ENCODE measurements at regions not wholly inside any gene's neighbourhood (a gene's known extent, or its start where the extent isn't known, plus 50 kb on each side); places are given as distances from the start of the nearest gene placed in this dataset.
A peak's percentile ranks its signal among the peaks of the same experiment; 100 is the strongest.
"Not testable (repeated sequence)": the region's sequence is repeated elsewhere in the genome, so short reads cannot be mapped to it uniquely, and the experiment has no call there.

GRCh38 chr4:49155270-49155669 is 169.2 kb downstream of the CWH43 start:
- 76% methylated on average over 7 of the region's 7 CpGs for WGBS
- H3K27me3 ChIP-seq (ENCODE audit: insufficient read depth, low read length); H3K9ac ChIP-seq (ENCODE audit: low read depth, low read length); H3K4me1 ChIP-seq (ENCODE audit: insufficient read depth, low read length); H3K27ac ChIP-seq (ENCODE audit: low read depth, low read length); H3K36me3 ChIP-seq (ENCODE audit: insufficient read depth, low read length): not testable (repeated sequence)
- peak overlapping the region; percentile 1; the same call in 1 of the 2 replicates for H3K4me3 ChIP-seq (ENCODE audit: low read length)
- H3K9me3 ChIP-seq (ENCODE audit: insufficient read depth, low read depth, low read length): peaks cover 79% of the 10 kb centered on the region

DNA sequence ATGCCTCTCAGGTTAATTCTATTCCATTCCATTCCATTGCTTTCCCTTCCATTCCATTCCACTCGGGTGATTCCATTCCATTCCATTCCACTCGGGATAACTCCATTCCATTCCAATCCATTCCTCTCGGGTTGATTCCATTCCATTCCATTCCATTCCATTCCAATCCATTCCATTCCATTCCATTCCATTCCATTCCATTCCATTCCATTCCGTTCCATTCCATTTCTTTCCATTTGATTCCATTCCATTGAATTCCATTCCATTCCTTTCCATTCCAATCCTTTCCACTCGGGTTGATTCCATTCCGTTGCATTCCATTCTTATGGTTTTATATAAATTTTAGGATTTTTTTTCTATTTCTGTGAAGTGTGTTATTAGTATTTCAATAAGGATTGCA is 170.2 kb downstream of the CWH43 start:
- not testable (repeated sequence) for H3K9ac ChIP-seq (ENCODE audit: low read depth, low read length); H3K27ac ChIP-seq (ENCODE audit: low read depth, low read length); H3K36me3 ChIP-seq (ENCODE audit: insufficient read depth, low read length); H3K27me3 ChIP-seq (ENCODE audit: insufficient read depth, low read length); H3K4me1 ChIP-seq (ENCODE audit: insufficient read depth, low read length)
- peak overlapping the region; percentile 22; the same call in 1 of the 2 replicates for H3K4me3 ChIP-seq (ENCODE audit: low read length)
- H3K9me3 ChIP-seq (ENCODE audit: insufficient read depth, low read depth, low read length): peaks cover 69% of the 10 kb centered on the region
- WGBS: 79% methylated on average over 5 of the region's 6 CpGs

GRCh38 chr4:49157630-49158029 is 171.6 kb downstream of the CWH43 start:
- not testable (repeated sequence) for H3K27ac ChIP-seq (ENCODE audit: low read depth, low read length)

DNA sequence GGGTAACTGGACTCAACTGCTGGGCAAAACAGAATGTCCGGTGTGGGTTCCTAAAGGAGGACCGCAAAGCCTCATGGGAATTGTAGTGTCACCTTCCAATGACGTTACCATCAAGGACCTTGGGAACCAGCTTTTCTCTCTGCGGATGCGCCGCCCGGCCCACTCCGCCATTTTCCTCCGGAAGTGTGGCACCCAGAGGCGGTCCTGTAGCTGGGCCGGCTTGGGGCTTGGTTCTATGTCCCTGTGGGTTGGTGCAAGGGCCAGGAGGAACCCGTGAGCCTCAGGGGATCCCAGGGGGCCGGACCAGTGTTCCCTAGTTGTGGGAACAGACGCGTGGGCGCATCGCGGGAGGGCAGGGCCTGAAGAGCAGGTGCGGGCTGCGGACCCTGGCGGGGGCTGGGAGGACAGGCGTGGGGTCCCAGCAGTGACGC is 175.1 kb downstream of the CWH43 start:
- not testable (repeated sequence) for H3K36me3 ChIP-seq (ENCODE audit: insufficient read depth, low read length); H3K4me3 ChIP-seq (ENCODE audit: low read length); H3K27ac ChIP-seq (ENCODE audit: low read depth, low read length); H3K27me3 ChIP-seq (ENCODE audit: insufficient read depth, low read length); H3K4me1 ChIP-seq (ENCODE audit: insufficient read depth, low read length); H3K9ac ChIP-seq (ENCODE audit: low read depth, low read length)
- 92% methylated on average over 23 of the region's 23 CpGs for WGBS
- H3K9me3 ChIP-seq (ENCODE audit: insufficient read depth, low read depth, low read length): peaks cover 21% of the 10 kb centered on the region

More at GRCh38 chr4:49157630-49158029, 171.6 kb downstream of the CWH43 start:
- H3K4me1 ChIP-seq (ENCODE audit: insufficient read depth, low read length); H3K27me3 ChIP-seq (ENCODE audit: insufficient read depth, low read length); H3K9ac ChIP-seq (ENCODE audit: low read depth, low read length); H3K36me3 ChIP-seq (ENCODE audit: insufficient read depth, low read length): not testable (repeated sequence)
- WGBS: 53% methylated on average over 1 of the region's 2 CpGs
- Histone ChIP-seq H3K9me3 (ENCODE audit: insufficient read depth, low read depth, low read length) (peaks cover 56% of the 10 kb centered on the region), H3K4me3 (ENCODE audit: low read length) (0 out of 2 replicates have a peak overlapping the region, but pooled peaks have one; percentile 12)

DNA sequence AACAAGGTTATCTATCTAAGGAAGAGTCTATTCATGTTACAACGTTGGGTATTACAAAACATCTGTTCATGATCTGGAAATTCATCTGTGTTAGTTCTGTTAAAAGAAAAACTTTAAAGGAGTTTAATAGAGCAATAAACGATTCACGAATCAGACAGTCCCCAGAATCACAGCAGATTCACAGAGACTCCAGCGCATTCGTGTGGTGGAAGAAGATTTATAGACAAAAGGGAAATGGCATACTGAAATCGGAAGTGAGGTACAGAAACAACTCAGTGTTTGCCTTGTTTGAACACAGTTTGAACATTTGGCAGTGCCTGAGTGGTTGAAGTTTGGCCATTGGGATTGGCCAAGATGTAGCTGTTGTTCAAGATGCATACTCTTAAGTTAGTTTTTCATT is 178.8 kb downstream of the CWH43 start:
- not testable (repeated sequence) for H3K4me3 ChIP-seq (ENCODE audit: low read length); H3K36me3 ChIP-seq (ENCODE audit: insufficient read depth, low read length); H3K27me3 ChIP-seq (ENCODE audit: insufficient read depth, low read length); H3K9ac ChIP-seq (ENCODE audit: low read depth, low read length); H3K27ac ChIP-seq (ENCODE audit: low read depth, low read length); H3K9me3 ChIP-seq (ENCODE audit: insufficient read depth, low read depth, low read length); H3K4me1 ChIP-seq (ENCODE audit: insufficient read depth, low read length)
- WGBS: 87% methylated on average over 5 of the region's 6 CpGs

GRCh38 chr4:49177847-49178246 is 191.8 kb downstream of the CWH43 start:
- H3K9me3 ChIP-seq (ENCODE audit: insufficient read depth, low read depth, low read length); H3K27me3 ChIP-seq (ENCODE audit: insufficient read depth, low read length); H3K27ac ChIP-seq (ENCODE audit: low read depth, low read length); H3K4me1 ChIP-seq (ENCODE audit: insufficient read depth, low read length); H3K36me3 ChIP-seq (ENCODE audit: insufficient read depth, low read length); H3K9ac ChIP-seq (ENCODE audit: low read depth, low read length); H3K4me3 ChIP-seq (ENCODE audit: low read length): not testable (repeated sequence)
- WGBS: 79% methylated on average over 5 of the region's 8 CpGs

DNA sequence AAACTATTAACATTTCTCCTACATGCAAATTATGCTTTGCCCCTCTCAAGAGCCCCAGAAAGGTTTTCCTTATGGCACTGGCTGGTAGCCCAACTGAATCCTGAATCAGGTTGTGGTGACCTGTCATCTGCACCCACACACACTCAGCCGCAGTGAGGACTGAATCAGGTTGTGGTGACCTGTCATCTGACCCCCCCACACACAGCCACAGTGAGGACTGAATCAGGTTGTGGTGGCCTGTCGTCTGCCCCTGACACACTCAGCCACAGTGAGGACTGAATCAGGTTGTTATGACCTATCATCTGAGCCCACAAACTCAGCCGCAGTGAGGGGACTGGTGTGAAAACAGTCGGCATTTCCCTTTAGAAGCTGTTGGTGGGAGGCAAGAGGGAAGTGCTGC is 195.0 kb downstream of the CWH43 start:
- not testable (repeated sequence) for H3K4me3 ChIP-seq (ENCODE audit: low read length); H3K4me1 ChIP-seq (ENCODE audit: insufficient read depth, low read length); H3K27me3 ChIP-seq (ENCODE audit: insufficient read depth, low read length); H3K9ac ChIP-seq (ENCODE audit: low read depth, low read length); H3K9me3 ChIP-seq (ENCODE audit: insufficient read depth, low read depth, low read length); H3K36me3 ChIP-seq (ENCODE audit: insufficient read depth, low read length); H3K27ac ChIP-seq (ENCODE audit: low read depth, low read length)
- WGBS: 74% methylated on average over 2 of the region's 4 CpGs

GRCh38 chr4:49211396-49212194 is 225.5 kb downstream of the CWH43 start:
- peaks cover 53% of the 10 kb centered on the region for H3K9me3 ChIP-seq (ENCODE audit: insufficient read depth, low read depth, low read length)
- not testable (repeated sequence) for H3K9ac ChIP-seq (ENCODE audit: low read depth, low read length); H3K4me1 ChIP-seq (ENCODE audit: insufficient read depth, low read length); H3K36me3 ChIP-seq (ENCODE audit: insufficient read depth, low read length); H3K27ac ChIP-seq (ENCODE audit: low read depth, low read length); H3K27me3 ChIP-seq (ENCODE audit: insufficient read depth, low read length); H3K4me3 ChIP-seq (ENCODE audit: low read length)
- 61% methylated on average over 10 of the region's 11 CpGs for WGBS

- WGBS: 44% methylated on average over 3 of the region's 3 CpGs
- H3K27ac ChIP-seq (ENCODE audit: low read depth, low read length): not testable (repeated sequence)
These were observed 227.2 kb downstream of the CWH43 start for GRCh38 chr4:49213250-49213649.

DNA sequence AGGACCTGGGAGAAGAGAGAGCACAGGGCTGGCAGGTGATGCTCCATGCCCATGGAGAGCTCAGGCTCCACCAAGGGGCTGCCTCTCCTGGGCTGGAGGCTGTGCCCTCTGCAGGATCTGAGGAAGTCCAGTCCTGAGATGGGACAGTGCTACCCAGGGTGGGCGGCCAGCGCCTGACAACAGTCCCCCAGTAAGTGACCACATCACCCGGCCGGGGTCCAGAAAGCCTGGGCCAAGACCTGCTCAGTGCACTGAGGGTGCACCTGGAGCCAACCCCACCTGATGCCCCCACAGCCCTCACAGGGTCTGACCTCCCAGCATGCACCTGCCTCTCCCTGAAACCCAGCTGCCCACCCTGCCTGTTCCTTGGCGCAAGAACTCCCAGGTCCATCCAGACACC is 227.7 kb downstream of the CWH43 start:
- WGBS: 91% methylated on average over 5 of the region's 5 CpGs
- not testable (repeated sequence) for H3K9ac ChIP-seq (ENCODE audit: low read depth, low read length); H3K36me3 ChIP-seq (ENCODE audit: insufficient read depth, low read length); H3K4me1 ChIP-seq (ENCODE audit: insufficient read depth, low read length); H3K27ac ChIP-seq (ENCODE audit: low read depth, low read length); H3K4me3 ChIP-seq (ENCODE audit: low read length); H3K27me3 ChIP-seq (ENCODE audit: insufficient read depth, low read length)
- H3K9me3 ChIP-seq (ENCODE audit: insufficient read depth, low read depth, low read length): peaks cover 73% of the 10 kb centered on the region

More at GRCh38 chr4:49213250-49213649, 227.2 kb downstream of the CWH43 start:
- not testable (repeated sequence) for H3K4me3 ChIP-seq (ENCODE audit: low read length); H3K4me1 ChIP-seq (ENCODE audit: insufficient read depth, low read length); H3K36me3 ChIP-seq (ENCODE audit: insufficient read depth, low read length); H3K9ac ChIP-seq (ENCODE audit: low read depth, low read length); H3K27me3 ChIP-seq (ENCODE audit: insufficient read depth, low read length)
- H3K9me3 ChIP-seq (ENCODE audit: insufficient read depth, low read depth, low read length): peaks cover 69% of the 10 kb centered on the region

DNA sequence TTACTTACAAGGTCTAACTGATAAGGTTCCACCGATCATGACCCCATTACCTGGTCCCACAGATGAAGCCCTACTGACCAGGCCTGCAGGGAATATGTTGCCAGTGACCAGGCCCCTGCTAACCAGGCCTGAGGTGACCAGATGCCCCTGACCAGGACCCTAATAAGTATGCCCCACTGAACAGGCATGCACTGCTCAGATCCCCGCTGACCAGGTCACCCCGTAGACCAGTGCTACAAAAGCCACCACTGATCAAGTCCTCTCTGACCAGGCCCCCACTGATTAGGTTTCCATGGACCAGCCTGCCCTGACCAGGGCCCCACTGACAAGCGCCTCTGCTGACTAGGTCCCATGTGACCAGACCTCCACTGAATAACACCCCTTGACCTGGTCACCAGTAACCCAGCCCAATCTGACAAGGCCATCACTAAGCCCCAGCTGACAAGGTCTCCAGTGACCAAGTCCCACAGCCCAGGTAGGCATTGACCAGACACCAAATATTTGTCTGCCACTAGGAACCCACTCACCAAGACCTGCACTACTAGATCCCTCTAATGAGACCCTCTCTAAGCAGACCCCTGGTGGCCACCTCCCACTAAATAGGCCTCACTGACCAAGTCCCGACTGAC is 228.5 kb downstream of the CWH43 start:
- not testable (repeated sequence) for H3K9ac ChIP-seq (ENCODE audit: low read depth, low read length); H3K27me3 ChIP-seq (ENCODE audit: insufficient read depth, low read length); H3K4me3 ChIP-seq (ENCODE audit: low read length); H3K36me3 ChIP-seq (ENCODE audit: insufficient read depth, low read length); H3K4me1 ChIP-seq (ENCODE audit: insufficient read depth, low read length); H3K27ac ChIP-seq (ENCODE audit: low read depth, low read length)
- H3K9me3 ChIP-seq (ENCODE audit: insufficient read depth, low read depth, low read length): peaks cover 82% of the 10 kb centered on the region
- 81% methylated on average over 5 of the region's 5 CpGs for WGBS

All from HUES64 (cell line).